HEK293T (cell line): ENCODE measurements at regions not wholly inside any gene's neighbourhood (a gene's known extent, or its start where the extent isn't known, plus 50 kb on each side); places are given as distances from the start of the nearest gene placed in this dataset.

Experiments
- CTCF ChIA-PET: fragments of 350-600 bp; formaldehyde crosslinking; extraction: SDS; loops from one replicate; lab custom pipeline; 2021; ENCODE audit warnings: antibody characterized with exemption, inconsistent platforms; lab: Yijun Ruan, JAX
- POLR2A ChIA-PET: fragments of 350-600 bp; formaldehyde crosslinking; extraction: SDS; loops from one replicate; lab custom pipeline; 2020; ENCODE audit warnings: antibody characterized with exemption, inconsistent platforms; lab: Yijun Ruan, JAX
- DNase-seq: peaks from one replicate; pipeline ENCODE4 v3.0.0; 2012; ENCODE audit warnings: mixed read lengths; ENCODE audit errors: extremely low spot score
- ARNT ChIP-seq: fragments of 450-650 bp; IDR thresholded peaks from 2 replicates; pipeline ENCODE4 v1.6.1; 2017; ENCODE audit warnings: mild to moderate bottlenecking
- BHLHE40 ChIP-seq: fragments of 450-650 bp; IDR thresholded peaks from 2 replicates; pipeline ENCODE4 v1.6.1; 2016; ENCODE audit warnings: mild to moderate bottlenecking, moderate library complexity, borderline replicate concordance
- CTBP1 ChIP-seq: fragments of 450-650 bp; IDR thresholded peaks from 2 replicates; pipeline ENCODE4 v1.6.1; 2016; ENCODE audit warnings: borderline replicate concordance
- ELF4 ChIP-seq: fragments of 450-650 bp; IDR thresholded peaks from 2 replicates; pipeline ENCODE4 v1.6.1; 2017; ENCODE audit warnings: antibody characterized with exemption
- FOXA1 ChIP-seq: fragments of 450-650 bp; IDR thresholded peaks from 2 replicates; pipeline ENCODE4 v1.6.1; 2016; ENCODE audit warnings: mild to moderate bottlenecking
- FOXK2 ChIP-seq: fragments of 450-650 bp; IDR thresholded peaks from 2 replicates; pipeline ENCODE4 v1.6.1; 2016; ENCODE audit warnings: mild to moderate bottlenecking
- FOXM1 ChIP-seq: fragments of 450-650 bp; IDR thresholded peaks from 2 replicates; pipeline ENCODE4 v1.6.1; 2017; ENCODE audit warnings: mild to moderate bottlenecking, borderline replicate concordance
- HDGF ChIP-seq: fragments of 450-650 bp; IDR thresholded peaks from 2 replicates; pipeline ENCODE4 v1.6.1; 2017; ENCODE audit warnings: antibody characterized with exemption, borderline replicate concordance
- L3MBTL2 ChIP-seq: fragments of 450-650 bp; conservative IDR thresholded peaks from 2 replicates; pipeline ENCODE4 v1.6.1; 2016; ENCODE audit warnings: mild to moderate bottlenecking
- LEF1 ChIP-seq: fragments of 450-650 bp; IDR thresholded peaks from 2 replicates; pipeline ENCODE4 v1.6.1; 2017; ENCODE audit warnings: mild to moderate bottlenecking, borderline replicate concordance
- NFRKB ChIP-seq: fragments of 450-650 bp; IDR thresholded peaks from 2 replicates; pipeline ENCODE4 v1.6.1; 2016; ENCODE audit warnings: mild to moderate bottlenecking, moderate library complexity
- SP1 ChIP-seq: fragments of 450-650 bp; IDR thresholded peaks from 2 replicates; pipeline ENCODE4 v1.6.1; 2017
- SUZ12 ChIP-seq: fragments of 450-650 bp; IDR thresholded peaks from 2 replicates; pipeline ENCODE4 v1.6.1; 2016; ENCODE audit warnings: mild to moderate bottlenecking
- TARDBP ChIP-seq: fragments of 450-650 bp; IDR thresholded peaks from 2 replicates; pipeline ENCODE4 v1.6.1; 2016
- ZNF384 ChIP-seq: fragments of 450-650 bp; IDR thresholded peaks from 2 replicates; pipeline ENCODE4 v1.6.1; 2016
- TF ChIP-seq, protein P1 (sequence below): fragments of 450-650 bp; IDR thresholded peaks from 2 replicates; pipeline ENCODE4 v1.6.1; 2016

DNA sequence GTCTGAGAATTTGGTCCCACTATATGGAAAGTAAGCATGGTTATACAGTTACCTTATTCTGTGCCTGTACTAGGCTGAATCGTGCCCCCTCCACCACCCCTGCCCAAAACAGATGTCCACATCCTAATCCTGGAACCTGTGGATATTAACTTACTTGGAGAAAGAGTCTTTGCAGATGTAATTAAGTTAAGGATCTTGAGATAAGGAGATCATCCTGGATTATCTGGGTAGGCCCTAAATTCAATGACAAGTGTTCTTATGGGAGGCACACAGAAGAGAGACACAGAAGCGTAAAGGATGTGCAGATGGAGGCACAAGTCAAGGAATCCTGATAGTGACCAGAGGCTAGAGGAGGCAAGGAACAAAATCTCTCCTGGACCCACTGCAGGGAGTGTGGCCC, 116.7 kb upstream of the MAN1A1 start:
- no peak for TF ChIP-seq LEF1
- no peak for DNase-seq
- POLR2A ChIA-PET, result no interaction called here
- CTCF ChIA-PET, result no interaction called here

DNA sequence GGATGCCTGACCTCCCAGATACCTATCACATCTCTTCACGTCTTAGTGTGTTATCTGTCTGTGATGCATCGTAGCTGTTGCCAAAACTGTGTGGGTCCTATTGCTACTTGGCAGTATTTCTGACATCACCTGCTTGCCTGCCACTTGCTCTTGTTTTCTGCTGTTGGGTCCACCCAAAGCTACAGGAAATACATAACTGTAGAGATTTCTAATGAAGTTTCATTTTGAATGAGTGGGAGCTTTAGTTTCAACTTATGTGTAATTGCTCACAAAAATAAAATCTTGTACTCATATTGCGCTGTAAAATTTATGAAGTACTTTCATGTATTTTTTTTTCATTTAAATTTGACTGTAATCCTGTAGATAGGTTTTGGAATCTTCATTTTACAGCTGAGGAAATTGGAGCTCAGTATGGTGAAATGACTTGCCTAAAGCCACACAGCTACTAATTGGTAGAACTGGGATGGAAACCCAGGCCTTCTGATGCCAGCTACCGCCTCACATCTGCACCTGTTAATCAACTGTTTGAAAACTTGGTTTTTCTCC, 113.6 kb upstream of the MAN1A1 start:
- CTCF ChIA-PET, result interaction anchor here (1.0 kb wide), 1 partner anchor 348 kb away, joined by 3 read pairs; no protein-coding TSS in a partner anchor
- TF ChIP-seq ARNT (no peak), FOXA1 (no peak), L3MBTL2 (no peak), FOXM1 (no peak), HDGF (no peak), CTBP1 (no peak), ELF4 (no peak), SP1 (no peak), TARDBP (no peak), LEF1 (no peak), BHLHE40 (no peak), ZNF384 (no peak), FOXK2 (no peak), SUZ12 (no peak)
- TF ChIP-seq, protein P1, sequence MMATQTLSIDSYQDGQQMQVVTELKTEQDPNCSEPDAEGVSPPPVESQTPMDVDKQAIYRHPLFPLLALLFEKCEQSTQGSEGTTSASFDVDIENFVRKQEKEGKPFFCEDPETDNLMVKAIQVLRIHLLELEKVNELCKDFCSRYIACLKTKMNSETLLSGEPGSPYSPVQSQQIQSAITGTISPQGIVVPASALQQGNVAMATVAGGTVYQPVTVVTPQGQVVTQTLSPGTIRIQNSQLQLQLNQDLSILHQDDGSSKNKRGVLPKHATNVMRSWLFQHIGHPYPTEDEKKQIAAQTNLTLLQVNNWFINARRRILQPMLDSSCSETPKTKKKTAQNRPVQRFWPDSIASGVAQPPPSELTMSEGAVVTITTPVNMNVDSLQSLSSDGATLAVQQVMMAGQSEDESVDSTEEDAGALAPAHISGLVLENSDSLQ, result no peak
- DNase-seq, result no peak
- POLR2A ChIA-PET, result no interaction called here

DNA sequence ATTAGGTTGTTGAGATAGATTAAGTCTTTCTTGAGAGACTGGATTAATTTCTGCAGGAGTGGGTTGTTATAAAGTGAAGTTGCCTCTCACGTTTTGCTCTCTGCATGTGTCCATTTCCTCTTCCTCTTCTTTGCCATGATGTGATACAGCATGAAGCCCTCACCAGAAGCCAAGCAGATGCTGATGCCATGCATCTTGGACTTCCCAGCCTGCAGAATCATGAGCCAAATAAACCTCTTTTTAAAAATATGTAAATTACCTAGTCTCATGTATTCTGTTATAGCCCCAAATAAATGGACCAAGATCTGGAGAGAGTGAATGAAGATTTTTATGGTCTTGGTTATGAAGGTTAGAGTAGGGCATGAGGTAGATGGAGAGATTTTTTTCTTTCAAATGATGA, 111.6 kb upstream of the MAN1A1 start:
- TF ChIP-seq SP1, result no peak
- TF ChIP-seq ARNT, result no peak
- no peak for TF ChIP-seq ZNF384
- TF ChIP-seq HDGF, result no peak
- TF ChIP-seq ELF4, result no peak
- TF ChIP-seq NFRKB, result no peak
- TF ChIP-seq FOXM1, result no peak
- TF ChIP-seq BHLHE40, result no peak
- TF ChIP-seq, protein P1, result no peak
- no peak for TF ChIP-seq LEF1
- TF ChIP-seq FOXK2, result no peak
- no peak for TF ChIP-seq TARDBP
- no peak for TF ChIP-seq FOXA1
- no peak for TF ChIP-seq CTBP1
- TF ChIP-seq SUZ12, result no peak
- TF ChIP-seq L3MBTL2, result no peak

DNA sequence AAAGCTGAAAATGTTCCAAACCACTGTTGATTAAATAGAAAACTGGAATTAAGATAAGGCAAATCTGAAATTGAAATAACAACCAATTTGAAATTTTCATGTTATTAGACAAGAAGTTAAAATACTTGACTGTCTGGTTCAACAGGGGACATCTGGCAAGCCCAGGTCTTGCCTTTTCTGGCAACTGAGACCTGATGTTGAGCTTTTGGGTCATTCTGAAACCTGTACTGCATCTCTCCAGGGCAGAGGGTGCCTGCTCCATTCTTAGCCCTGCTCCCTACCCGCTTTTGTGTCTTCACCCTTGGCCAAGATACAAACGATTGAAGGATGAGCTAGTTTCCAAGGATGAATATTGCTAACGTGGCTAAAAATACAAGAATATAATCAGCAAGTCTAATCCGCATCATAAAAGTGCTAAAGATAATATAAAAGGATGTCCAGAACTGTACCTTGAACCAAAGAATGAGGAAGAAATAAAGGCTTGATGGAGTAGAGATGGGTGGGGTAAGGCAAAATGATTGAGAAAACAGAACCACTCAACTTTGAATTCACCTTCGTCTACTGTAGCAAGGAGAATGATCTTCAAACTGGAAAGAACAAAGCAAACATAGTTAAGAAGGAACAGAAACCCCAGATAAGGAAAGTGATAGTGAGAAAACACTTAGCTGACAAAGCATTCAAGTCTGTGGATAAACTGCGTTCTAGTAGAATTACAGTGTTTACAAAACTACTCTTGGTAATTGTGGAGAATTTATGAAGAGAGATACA, 109.8 kb upstream of the MAN1A1 start:
- POLR2A ChIA-PET, result no interaction called here
- CTCF ChIA-PET, result no interaction called here
- TF ChIP-seq FOXA1 (no peak), SP1 (no peak), TARDBP (no peak), ELF4 (no peak), ZNF384 (no peak), LEF1 (no peak), ARNT (no peak), FOXK2 (no peak), L3MBTL2 (no peak), HDGF (no peak), BHLHE40 (no peak), CTBP1 (no peak), FOXM1 (no peak), SUZ12 (no peak), NFRKB (no peak)
- TF ChIP-seq, protein P1, result no peak
- no peak for DNase-seq

More for the DNA sequence above, 111.6 kb upstream of the MAN1A1 start:
- POLR2A ChIA-PET, result no interaction called here
- DNase-seq, result no peak
- CTCF ChIA-PET, result no interaction called here

DNA sequence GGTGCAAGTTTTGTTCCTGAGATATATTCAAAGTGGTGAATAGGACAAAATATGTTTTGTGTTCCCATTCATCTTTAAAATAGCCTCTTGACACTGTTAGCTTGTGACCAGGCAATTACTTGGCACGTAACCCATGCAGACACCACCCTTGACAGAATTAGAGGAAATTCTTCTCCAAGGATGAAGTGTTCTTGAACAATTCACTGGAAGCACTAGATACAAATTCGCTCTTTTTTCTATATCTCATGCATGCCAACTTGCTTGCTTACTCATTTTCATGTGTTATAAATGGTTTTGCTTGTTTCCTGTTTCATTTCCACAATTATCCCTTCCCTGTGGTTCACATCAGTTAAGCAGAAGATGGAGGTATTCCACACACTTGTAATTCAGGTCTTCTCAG, 105.2 kb upstream of the MAN1A1 start:
- POLR2A ChIA-PET, result no interaction called here
- CTCF ChIA-PET, result no interaction called here
- DNase-seq, result no peak
- TF ChIP-seq ZNF384 (no peak), LEF1 (no peak), FOXK2 (no peak), SUZ12 (no peak), ELF4 (no peak), TARDBP (no peak), L3MBTL2 (no peak), HDGF (no peak), BHLHE40 (no peak), SP1 (no peak), FOXA1 (no peak), ARNT (no peak), NFRKB (no peak), CTBP1 (no peak), FOXM1 (no peak)
- TF ChIP-seq, protein P1, result no peak
